Osteoblast (primary cell): ENCODE measurements at regions not wholly inside any gene's neighbourhood (a gene's known extent, or its start where the extent isn't known, plus 50 kb on each side); places are given as distances from the start of the nearest gene placed in this dataset.

ENCODE experiments used
- DNase-seq: peaks from one replicate; pipeline ENCODE4 v3.0.0; 2011; ENCODE audit warnings: low spot score, mixed read lengths; ENCODE audit not compliant: insufficient read length; ENCODE audit errors: missing footprints
- H2AFZ ChIP-seq: 2 replicates; pipeline ENCODE4 v1.6.0; 2011; ENCODE audit warnings: mild to moderate bottlenecking, low read length
- H3K27ac ChIP-seq: 2 replicates; pipeline ENCODE4 v1.5.1; 2011; ENCODE audit warnings: mild to moderate bottlenecking, low read depth, low read length, moderate library complexity
- H3K27me3 ChIP-seq: 2 replicates; pipeline ENCODE4 v1.6.0; 2012; ENCODE audit warnings: mild to moderate bottlenecking, control low read depth, inconsistent platforms, low read length, moderate library complexity; ENCODE audit not compliant: insufficient read depth
- H3K36me3 ChIP-seq: 2 replicates; pipeline ENCODE4 v1.5.1; 2011; ENCODE audit warnings: mild to moderate bottlenecking, low read length, control low read depth, moderate library complexity; ENCODE audit not compliant: insufficient read depth
- H3K4me1 ChIP-seq: 2 replicates; pipeline ENCODE4 v1.5.1; 2011; ENCODE audit warnings: mild to moderate bottlenecking, low read length, control low read depth, moderate library complexity; ENCODE audit not compliant: insufficient read depth
- H3K4me2 ChIP-seq: 2 replicates; pipeline ENCODE4 v1.6.0; 2011; ENCODE audit warnings: mild to moderate bottlenecking, low read length; ENCODE audit not compliant: insufficient read depth
- H3K4me3 ChIP-seq: fragments of 200-600 bp; sonication (generic); 3 replicates; pipeline ENCODE4 v1.5.1; 2012; ENCODE audit warnings: mild to moderate bottlenecking, low read length, inconsistent platforms; ENCODE audit not compliant: insufficient read depth
- H3K79me2 ChIP-seq: 2 replicates; pipeline ENCODE4 v1.6.0; 2012; ENCODE audit warnings: mild to moderate bottlenecking, low read length, control low read depth, inconsistent platforms; ENCODE audit not compliant: insufficient read depth
- H3K9me3 ChIP-seq: 2 replicates; pipeline ENCODE4 v1.5.1; 2011; ENCODE audit warnings: low read depth, low read length, control low read depth
- H4K20me1 ChIP-seq: 2 replicates; pipeline ENCODE4 v1.6.0; 2012; ENCODE audit warnings: mild to moderate bottlenecking, low read length, control low read depth; ENCODE audit not compliant: insufficient read depth
- CTCF ChIP-seq: IDR thresholded peaks from 2 replicates; pipeline ENCODE4 v1.5.1; 2011; ENCODE audit warnings: mild to moderate bottlenecking, low read depth, low read length, moderate library complexity; ENCODE audit errors: extremely low read depth

- no peak for TF ChIP-seq CTCF
- Histone ChIP-seq H3K4me1 (no peaks in the 10 kb centered on the region), H3K4me2 (no peak overlapping the region), H3K9me3 (no peaks in the 10 kb centered on the region), H3K27me3 (no peaks in the 10 kb centered on the region), H4K20me1 (no peaks in the 10 kb centered on the region), H3K4me3 (no peak overlapping the region), H3K36me3 (no peaks in the 10 kb centered on the region), H3K27ac (no peak overlapping the region), H3K79me2 (no peaks in the 10 kb centered on the region), H2AFZ (no peak overlapping the region)
- DNase-seq: no peak
Observed at GRCh38 chr2:124993809-124994208, 968.7 kb downstream of the CNTNAP5 start.

- no peak overlapping the region for H2AFZ ChIP-seq
- TF ChIP-seq CTCF: no peak
- H3K4me2 ChIP-seq: no peak overlapping the region
- H3K79me2 ChIP-seq: no peaks in the 10 kb centered on the region
- DNase-seq: no peak
- no peak overlapping the region for H3K27ac ChIP-seq
- no peaks in the 10 kb centered on the region for H3K36me3 ChIP-seq
- H4K20me1 ChIP-seq: no peaks in the 10 kb centered on the region
- H3K27me3 ChIP-seq: no peaks in the 10 kb centered on the region
- no peaks in the 10 kb centered on the region for H3K9me3 ChIP-seq
- no peak overlapping the region for H3K4me3 ChIP-seq
- no peaks in the 10 kb centered on the region for H3K4me1 ChIP-seq
Observed at GRCh38 chr2:124995185-124995912, 970.3 kb downstream of the CNTNAP5 start.

GRCh38 chr2:124996406-124996805, 971.3 kb downstream of the CNTNAP5 start:
- H3K79me2 ChIP-seq: no peaks in the 10 kb centered on the region
- no peaks in the 10 kb centered on the region for H3K9me3 ChIP-seq
- no peak overlapping the region for H3K4me2 ChIP-seq
- no peaks in the 10 kb centered on the region for H3K4me1 ChIP-seq
- no peak overlapping the region for H3K27ac ChIP-seq
- H2AFZ ChIP-seq: no peak overlapping the region
- no peaks in the 10 kb centered on the region for H4K20me1 ChIP-seq
- no peak overlapping the region for H3K4me3 ChIP-seq
- TF ChIP-seq CTCF: no peak
- no peaks in the 10 kb centered on the region for H3K36me3 ChIP-seq
- no peak for DNase-seq
- H3K27me3 ChIP-seq: no peaks in the 10 kb centered on the region

GRCh38 chr2:124999906-125000305, 974.8 kb downstream of the CNTNAP5 start:
- H3K4me1 ChIP-seq: no peaks in the 10 kb centered on the region
- DNase-seq: no peak
- H3K4me3 ChIP-seq: no peak overlapping the region
- no peak overlapping the region for H3K27ac ChIP-seq
- no peak overlapping the region for H2AFZ ChIP-seq
- H3K36me3 ChIP-seq: no peaks in the 10 kb centered on the region
- no peaks in the 10 kb centered on the region for H4K20me1 ChIP-seq
- TF ChIP-seq CTCF: no peak
- no peaks in the 10 kb centered on the region for H3K27me3 ChIP-seq
- no peaks in the 10 kb centered on the region for H3K79me2 ChIP-seq
- H3K9me3 ChIP-seq: no peaks in the 10 kb centered on the region
- H3K4me2 ChIP-seq: no peak overlapping the region
